Kidney (tissue), 13 donors: ENCODE measurements at regions not wholly inside any gene's neighbourhood (a gene's known extent, or its start where the extent isn't known, plus 50 kb on each side); places are given as distances from the start of the nearest gene placed in this dataset.

ENCODE experiments used
- DNase-seq, 5 donors: peaks; one replicate each; pipeline ENCODE4 v3.0.0-alpha.2; 2013 to 2020
- FAIRE-seq: peaks from 2 replicates; lab custom pipeline; 2012; peaks lifted over from hg19 to GRCh38; lab: Jason Lieb, UNC
- H3K27ac ChIP-seq, 2 donors: one replicate each; pipeline ENCODE4 v1.7.0; 2013; ENCODE audit warnings: low read depth in 2 of 2, low read length in 2 of 2, inconsistent platforms in 1 of 2
- H3K27me3 ChIP-seq: one replicate; pipeline ENCODE4 v1.7.1; 2013; ENCODE audit warnings: low read length, inconsistent platforms; ENCODE audit not compliant: control insufficient read depth, insufficient read depth
- H3K36me3 ChIP-seq, 3 donors: one replicate each; pipeline versions ENCODE4 v1.7.0 to v1.7.1; 2013; ENCODE audit warnings: low read length in 3 of 3, control low read depth in 1 of 3, inconsistent platforms in 1 of 3; ENCODE audit not compliant: insufficient read depth in 3 of 3, control insufficient read depth in 2 of 3
- H3K4me1 ChIP-seq, 3 donors: one replicate each; pipeline versions ENCODE4 v1.7.0 to v1.7.1; 2013; ENCODE audit warnings: low read length in 3 of 3, inconsistent platforms in 1 of 3, low read depth in 1 of 3; ENCODE audit not compliant: control insufficient read depth in 2 of 3, insufficient read depth in 2 of 3
- H3K4me3 ChIP-seq, 3 donors: one replicate each; pipeline versions ENCODE4 v1.7.0 to v1.8.1; 2013; ENCODE audit warnings: low read length in 3 of 3, control low read depth in 1 of 3, inconsistent platforms in 1 of 3
- H3K9ac ChIP-seq, 3 donors: one replicate each; pipeline versions ENCODE4 v1.7.0 to v1.7.1; 2013; ENCODE audit warnings: low read length in 3 of 3, control low read depth in 1 of 3, inconsistent platforms in 1 of 3
- H3K9me3 ChIP-seq, 3 donors: one replicate each; pipeline versions ENCODE4 v1.7.0 to v1.7.1; 2013; ENCODE audit warnings: low read length in 3 of 3, control low read depth in 1 of 3, inconsistent platforms in 1 of 3; ENCODE audit not compliant: control insufficient read depth in 2 of 3, insufficient read depth in 1 of 3
- intact Hi-C: fragments of 100-400 bp; cut with DNase I; formaldehyde crosslinking; loops from one replicate; pipeline ENCODE4 v1.11.1; 2022
- TF ChIP-seq, protein P1 (sequence below): IDR thresholded peaks from 3 replicates; pipeline ENCODE4 v1.5.1; 2012; ENCODE audit warnings: mild to moderate bottlenecking, moderate library complexity, borderline replicate concordance; ENCODE audit not compliant: insufficient read depth; ENCODE audit errors: extremely low read depth
- donor health status: control.
- donor health status: control.
- donor health status: control.
- donor health status: control.
- donor health status: control.
- donor health status: DM: yes; HTN: yes; CAD: no.
- donor health status: Normal renal cell carcinoma (clear cell type).

DNA sequence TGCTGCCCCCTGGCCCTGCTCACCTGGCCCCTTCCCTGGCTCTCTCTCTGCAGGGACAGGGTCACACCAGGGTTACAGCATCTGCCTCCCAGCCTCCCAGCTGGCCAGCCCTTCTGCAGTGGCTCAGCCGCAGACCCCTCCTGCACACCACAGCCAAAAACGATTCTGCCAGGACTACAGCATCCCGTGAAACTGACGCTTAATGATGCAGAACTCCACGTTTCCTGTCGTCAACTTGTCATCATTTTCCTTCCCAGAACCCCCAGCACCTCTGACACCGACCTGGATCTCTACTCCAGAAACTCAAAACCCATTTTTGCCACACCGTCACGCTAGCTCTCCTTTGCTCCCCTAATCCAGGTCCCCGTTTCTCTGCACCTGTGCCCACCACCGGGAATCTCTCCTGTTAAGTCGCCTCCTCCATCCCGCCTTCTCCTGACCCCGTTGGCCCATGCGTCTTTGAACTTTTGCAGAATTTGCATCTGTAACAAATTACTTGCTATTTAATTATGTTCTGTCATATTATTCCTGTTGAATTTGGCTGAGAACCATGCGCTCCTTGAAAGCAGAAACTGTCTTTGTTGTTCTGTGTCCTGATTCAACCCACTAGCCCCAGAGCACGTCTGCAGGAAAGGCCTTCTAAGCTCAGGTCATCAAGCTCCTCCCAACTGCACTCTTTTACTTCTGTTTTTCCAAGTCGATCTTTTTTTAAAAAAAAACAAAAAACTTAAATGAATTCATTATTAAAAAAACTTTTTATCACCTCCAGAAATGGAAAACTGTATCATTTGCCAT lies 173.2 kb upstream of the COPS8 start:
- no peaks in the 10 kb centered on the region for H3K27me3 ChIP-seq
- H3K4me3 ChIP-seq, result no peak overlapping the region
- H3K9me3 ChIP-seq, result no peaks in the 10 kb centered on the region
- TF ChIP-seq, protein P1, sequence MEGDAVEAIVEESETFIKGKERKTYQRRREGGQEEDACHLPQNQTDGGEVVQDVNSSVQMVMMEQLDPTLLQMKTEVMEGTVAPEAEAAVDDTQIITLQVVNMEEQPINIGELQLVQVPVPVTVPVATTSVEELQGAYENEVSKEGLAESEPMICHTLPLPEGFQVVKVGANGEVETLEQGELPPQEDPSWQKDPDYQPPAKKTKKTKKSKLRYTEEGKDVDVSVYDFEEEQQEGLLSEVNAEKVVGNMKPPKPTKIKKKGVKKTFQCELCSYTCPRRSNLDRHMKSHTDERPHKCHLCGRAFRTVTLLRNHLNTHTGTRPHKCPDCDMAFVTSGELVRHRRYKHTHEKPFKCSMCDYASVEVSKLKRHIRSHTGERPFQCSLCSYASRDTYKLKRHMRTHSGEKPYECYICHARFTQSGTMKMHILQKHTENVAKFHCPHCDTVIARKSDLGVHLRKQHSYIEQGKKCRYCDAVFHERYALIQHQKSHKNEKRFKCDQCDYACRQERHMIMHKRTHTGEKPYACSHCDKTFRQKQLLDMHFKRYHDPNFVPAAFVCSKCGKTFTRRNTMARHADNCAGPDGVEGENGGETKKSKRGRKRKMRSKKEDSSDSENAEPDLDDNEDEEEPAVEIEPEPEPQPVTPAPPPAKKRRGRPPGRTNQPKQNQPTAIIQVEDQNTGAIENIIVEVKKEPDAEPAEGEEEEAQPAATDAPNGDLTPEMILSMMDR, result no peak
- H3K9ac ChIP-seq, result no peak overlapping the region
- peaks cover 0 to 3% (median 0%) of the 10 kb centered on the region in 3 donors for H3K4me1 ChIP-seq
- intact Hi-C loops, result no loop called here
- no peak overlapping the region for H3K27ac ChIP-seq
- DNase-seq (peak in 3 of 5 donors; percentile 52 to 75 (median 60)), FAIRE-seq (no peak)
- H3K36me3 ChIP-seq, result no peaks in the 10 kb centered on the region

DNA sequence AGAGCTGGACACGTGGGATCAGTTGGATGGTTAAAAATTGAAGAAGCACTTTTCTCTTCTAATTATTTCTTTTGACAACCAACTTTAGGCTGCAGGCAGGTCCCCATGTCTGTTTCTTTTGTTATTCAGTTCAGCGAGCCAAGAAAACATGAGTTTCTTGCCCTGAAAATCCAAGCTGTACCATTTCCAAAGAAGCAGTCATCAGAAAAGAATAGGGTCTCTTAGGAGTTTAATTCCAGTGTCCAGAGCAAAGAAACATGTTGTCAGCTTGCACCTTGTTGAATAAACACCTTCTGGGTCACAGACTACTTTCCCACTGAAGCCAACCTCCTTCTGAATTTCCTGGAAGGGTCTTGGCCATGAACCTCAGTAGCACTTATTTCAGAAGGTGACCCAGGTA lies 170.5 kb upstream of the COPS8 start:
- TF ChIP-seq, protein P1, result no peak
- H3K27ac ChIP-seq, result no peak overlapping the region
- H3K9ac ChIP-seq, result no peak overlapping the region
- DNase-seq, result no peak
- FAIRE-seq, result no peak
- H3K9me3 ChIP-seq, result no peaks in the 10 kb centered on the region
- H3K27me3 ChIP-seq, result no peaks in the 10 kb centered on the region
- no peaks in the 10 kb centered on the region for H3K36me3 ChIP-seq
- intact Hi-C loops, result no loop called here
- H3K4me3 ChIP-seq, result no peak overlapping the region
- peaks cover 0 to 3% (median 0%) of the 10 kb centered on the region in 3 donors for H3K4me1 ChIP-seq

DNA sequence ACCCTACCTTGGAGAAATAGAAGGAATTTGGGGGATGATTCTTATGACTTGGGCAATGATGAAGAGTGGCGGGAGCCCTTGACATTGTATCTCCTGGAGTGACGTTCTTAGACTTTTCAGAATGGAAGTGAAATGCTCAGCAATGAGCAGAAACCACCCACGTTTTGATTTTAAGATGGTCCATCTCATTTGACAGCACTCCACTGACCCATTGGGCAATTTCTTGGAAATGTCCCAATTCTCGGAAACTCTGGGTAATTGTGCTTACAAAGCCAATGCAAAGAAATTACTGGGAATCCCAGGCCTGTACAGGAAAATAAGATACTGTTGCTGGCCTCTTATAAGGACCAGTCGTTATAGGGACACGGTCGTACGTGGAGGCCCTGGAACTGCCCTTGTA lies 170.0 kb upstream of the COPS8 start:
- H3K9me3 ChIP-seq, result no peaks in the 10 kb centered on the region
- TF ChIP-seq, protein P1, result no peak
- no peak overlapping the region for H3K4me3 ChIP-seq
- H3K27me3 ChIP-seq, result no peaks in the 10 kb centered on the region
- no peaks in the 10 kb centered on the region for H3K36me3 ChIP-seq
- intact Hi-C loops, result no loop called here
- H3K27ac ChIP-seq, result no peak overlapping the region
- FAIRE-seq (no peak), DNase-seq (no peak)
- no peak overlapping the region for H3K9ac ChIP-seq
- H3K4me1 ChIP-seq, result peaks cover 0 to 3% (median 0%) of the 10 kb centered on the region in 3 donors

DNA sequence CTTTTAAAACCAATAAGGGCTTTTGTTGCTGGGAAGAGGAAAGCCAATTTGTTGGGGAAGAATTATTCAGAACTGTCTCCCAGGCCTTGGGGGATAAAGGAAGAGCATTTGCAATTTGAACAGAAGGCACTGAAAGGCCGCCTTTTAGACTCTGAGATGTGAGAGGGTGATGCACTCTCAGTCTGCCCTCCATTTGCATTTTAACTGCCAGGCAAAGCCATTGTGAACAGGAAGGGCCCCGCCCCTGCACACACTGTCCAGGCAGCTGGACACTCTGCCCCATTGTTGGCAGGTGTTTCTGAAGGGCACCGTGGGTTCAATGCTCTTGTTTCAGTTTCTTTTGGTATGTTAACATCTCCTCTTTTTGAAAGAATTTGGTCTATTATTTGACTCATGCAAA lies 169.5 kb upstream of the COPS8 start:
- Histone ChIP-seq H3K27me3 (no peaks in the 10 kb centered on the region), H3K4me3 (no peak overlapping the region), H3K27ac (no peak overlapping the region), H3K9me3 (no peaks in the 10 kb centered on the region), H3K4me1 (peaks cover 0 to 3% (median 0%) of the 10 kb centered on the region in 3 donors), H3K36me3 (no peaks in the 10 kb centered on the region), H3K9ac (no peak overlapping the region)
- DNase-seq (no peak), FAIRE-seq (no peak)
- intact Hi-C loops, result no loop called here
- TF ChIP-seq, protein P1, result no peak
